GM18508 (cell line): ENCODE measurements at regions not wholly inside any gene's neighbourhood (a gene's known extent, or its start where the extent isn't known, plus 50 kb on each side); places are given as distances from the start of the nearest gene placed in this dataset.

Experiments
- ATAC-seq: cut with Tn5 transposase; IDR thresholded peaks from one replicate; pipeline ENCODE4 v1.9.1; 2021; ENCODE audit warnings: moderate number of reproducible peaks; ENCODE audit not compliant: insufficient read depth, unreplicated experiment

GRCh38 chr2:104650405-104650996 is 203.4 kb upstream of the POU3F3 start:
- no peak for ATAC-seq

GRCh38 chr2:104654811-104655210 is 199.1 kb upstream of the POU3F3 start:
- no peak for ATAC-seq

DNA sequence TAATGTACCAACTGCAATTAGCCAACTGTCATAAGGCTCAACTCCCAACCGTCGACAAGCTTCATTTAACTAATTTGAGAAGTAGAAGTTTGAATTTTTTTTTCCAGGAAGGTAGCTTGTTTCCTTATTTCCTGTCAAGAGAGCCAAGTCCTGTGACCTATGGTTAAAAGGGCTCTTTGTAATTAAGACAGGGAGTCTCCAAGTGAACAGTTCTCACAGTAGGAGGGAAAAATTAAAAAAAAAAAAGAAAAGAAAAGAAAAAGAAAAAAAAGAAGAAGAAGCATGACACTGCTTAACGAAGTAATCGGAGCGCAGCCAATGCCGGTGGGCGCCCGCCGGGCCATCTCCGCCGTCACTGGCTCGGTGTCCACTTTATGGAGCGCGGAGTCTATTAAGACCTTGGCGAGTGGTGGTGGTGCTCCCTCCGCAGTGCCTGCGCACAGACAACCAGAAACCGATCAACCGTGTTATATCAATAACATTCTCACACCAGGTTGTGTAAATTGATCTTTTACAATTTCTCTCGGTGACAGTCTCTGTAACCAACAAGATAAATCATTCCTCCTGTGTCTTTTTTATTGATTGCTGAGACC is 197.2 kb upstream of the POU3F3 start:
- ATAC-seq = no peak

DNA sequence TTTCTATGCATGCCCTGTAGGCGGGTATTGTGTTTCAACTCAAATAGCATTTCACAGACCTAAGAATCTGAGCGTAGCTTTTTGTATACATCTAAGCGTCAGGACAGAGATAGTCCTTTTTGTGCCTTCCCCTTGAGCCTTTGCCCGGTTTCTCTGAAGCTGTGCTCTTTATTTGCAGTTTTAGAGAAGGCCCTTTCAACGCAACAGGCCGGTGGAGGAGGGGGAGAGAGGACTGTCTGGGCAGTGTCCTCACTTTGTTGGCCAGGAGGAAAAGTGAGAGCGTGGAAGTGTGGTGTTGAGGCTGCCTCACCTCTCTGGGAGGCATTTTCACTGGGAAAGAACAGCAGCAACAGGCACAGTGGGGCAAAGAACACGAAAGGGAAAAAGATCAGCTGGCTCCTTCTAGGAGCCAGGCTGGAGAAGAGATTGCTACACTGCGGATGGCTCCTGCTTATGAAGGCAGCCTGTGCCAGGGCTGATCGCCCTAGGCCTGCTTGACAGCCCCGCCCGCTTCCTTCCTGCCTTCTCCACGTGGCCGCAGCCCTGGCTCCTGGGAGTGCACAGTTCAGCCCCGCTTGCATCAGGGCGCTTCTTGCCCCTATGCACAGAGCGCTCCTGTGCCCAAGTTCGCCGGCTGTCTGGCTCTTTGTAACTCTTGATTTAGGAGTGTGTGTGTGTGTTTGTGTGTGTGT is 195.6 kb upstream of the POU3F3 start:
- no peak for ATAC-seq

DNA sequence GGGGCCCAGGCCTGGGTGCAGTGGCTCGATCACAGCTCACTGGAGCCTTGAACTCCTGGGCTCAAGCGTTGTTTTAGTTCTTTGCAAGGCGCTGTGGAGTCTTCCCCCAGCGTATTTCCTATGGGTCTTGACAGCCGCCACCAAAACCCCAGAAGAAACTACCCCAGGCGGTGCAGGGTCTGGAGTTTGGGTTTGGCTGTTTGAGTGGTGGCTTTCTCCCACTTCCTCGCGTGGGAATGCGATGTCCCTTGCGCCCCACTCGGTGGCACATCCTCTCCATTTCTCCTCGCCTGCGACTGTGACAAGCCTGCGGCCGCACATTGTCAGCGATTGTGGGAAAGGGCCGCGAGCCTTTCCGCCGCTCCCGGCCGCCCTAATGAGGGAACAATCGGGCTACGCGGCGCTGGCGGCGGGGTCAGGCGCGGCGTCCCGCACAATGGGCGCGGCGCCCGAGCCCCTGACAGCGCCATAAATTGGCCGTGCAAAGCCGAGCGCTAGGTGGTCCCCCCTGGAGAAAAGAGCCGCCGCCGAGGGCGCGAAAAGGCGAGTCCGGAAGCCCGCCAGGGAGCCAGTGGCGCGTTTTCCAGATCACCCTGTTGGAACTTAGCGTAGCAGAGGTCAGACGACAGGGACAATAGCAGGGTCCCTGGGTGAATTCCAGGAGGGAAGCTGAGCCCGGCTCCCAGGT is 194.9 kb upstream of the POU3F3 start:
- no peak for ATAC-seq

DNA sequence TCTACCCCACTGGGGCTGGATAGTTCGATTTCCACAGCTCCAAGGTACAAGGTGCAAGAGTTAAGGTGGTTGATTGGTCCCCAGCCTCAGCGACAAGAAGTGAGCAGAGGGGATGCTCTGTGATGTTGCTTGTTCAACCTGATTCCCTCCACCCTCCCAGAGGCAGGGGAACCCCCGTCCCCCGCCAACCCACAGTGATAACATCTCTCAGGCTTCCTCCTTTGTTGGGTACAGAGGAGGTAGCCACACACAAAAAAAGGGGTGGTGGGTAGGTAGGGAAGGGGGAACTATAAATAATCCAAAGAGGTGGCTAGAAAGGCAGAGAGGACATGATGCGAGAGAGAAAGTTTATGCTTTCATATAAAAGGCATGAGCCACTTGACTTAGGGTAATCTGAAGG is 192.9 kb upstream of the POU3F3 start:
- ATAC-seq = no peak

DNA sequence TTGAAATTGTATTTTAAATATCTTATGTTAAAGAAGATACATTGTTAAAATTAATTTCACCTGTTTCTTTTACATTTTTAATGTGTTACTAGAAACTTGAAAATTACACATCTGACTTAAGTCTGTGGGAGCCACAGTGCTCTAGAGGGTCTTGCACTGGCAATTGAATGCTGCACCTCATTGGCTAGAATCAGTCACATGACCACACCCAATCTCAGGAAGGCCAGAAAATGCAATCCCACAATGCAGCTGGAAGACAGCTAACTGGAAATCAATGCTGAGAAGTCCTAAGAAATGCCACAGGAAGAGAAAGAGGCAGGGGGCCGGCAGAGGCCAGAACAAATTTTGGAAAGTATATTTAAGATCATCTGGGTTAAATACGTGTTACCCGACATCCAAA is 189.2 kb upstream of the POU3F3 start:
- ATAC-seq = no peak

DNA sequence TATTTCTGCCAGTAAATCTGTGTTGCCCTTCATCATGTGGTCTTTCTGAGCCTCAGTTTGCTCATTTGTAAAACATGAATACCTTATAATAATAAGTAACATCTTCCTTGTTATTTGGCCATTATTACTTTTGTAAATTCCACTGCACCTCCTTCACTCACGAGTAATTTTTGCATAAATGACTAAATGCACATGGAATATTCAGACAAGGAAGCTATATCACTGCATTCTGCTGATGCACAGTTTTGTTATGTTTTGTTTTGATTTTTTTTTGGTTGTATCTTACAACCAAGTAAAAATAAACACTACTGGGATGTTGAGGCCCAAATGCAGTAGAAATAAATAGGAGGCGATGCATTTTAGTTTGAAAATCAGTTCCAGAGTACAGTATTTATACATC is 185.3 kb upstream of the POU3F3 start:
- no peak for ATAC-seq

- no peak for ATAC-seq
These were observed 180.7 kb upstream of the POU3F3 start for GRCh38 chr2:104673225-104673624.

DNA sequence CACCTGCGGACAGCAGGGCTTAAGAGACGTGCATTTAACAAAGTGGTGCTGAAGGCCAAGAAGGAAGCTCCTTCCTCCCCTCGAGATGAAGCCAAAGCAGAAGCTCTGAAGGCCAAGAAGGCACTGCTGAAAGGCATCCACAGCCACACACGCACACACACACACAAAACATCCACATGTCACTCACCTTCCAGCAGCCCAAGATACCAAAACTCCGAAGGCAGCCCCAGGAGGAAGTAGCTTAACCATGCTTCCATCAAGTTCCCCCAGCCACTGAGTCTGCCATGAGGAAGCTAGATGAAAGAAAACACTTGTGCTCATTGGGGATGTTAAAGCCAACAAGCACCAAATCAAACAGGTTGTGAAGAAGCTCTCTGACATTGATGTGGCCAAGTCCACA is 175.7 kb upstream of the POU3F3 start:
- no peak for ATAC-seq

- ATAC-seq = no peak
These were observed 168.3 kb upstream of the POU3F3 start for GRCh38 chr2:104685591-104685990.

GRCh38 chr2:104687147-104687546 is 166.8 kb upstream of the POU3F3 start:
- ATAC-seq = no peak

DNA sequence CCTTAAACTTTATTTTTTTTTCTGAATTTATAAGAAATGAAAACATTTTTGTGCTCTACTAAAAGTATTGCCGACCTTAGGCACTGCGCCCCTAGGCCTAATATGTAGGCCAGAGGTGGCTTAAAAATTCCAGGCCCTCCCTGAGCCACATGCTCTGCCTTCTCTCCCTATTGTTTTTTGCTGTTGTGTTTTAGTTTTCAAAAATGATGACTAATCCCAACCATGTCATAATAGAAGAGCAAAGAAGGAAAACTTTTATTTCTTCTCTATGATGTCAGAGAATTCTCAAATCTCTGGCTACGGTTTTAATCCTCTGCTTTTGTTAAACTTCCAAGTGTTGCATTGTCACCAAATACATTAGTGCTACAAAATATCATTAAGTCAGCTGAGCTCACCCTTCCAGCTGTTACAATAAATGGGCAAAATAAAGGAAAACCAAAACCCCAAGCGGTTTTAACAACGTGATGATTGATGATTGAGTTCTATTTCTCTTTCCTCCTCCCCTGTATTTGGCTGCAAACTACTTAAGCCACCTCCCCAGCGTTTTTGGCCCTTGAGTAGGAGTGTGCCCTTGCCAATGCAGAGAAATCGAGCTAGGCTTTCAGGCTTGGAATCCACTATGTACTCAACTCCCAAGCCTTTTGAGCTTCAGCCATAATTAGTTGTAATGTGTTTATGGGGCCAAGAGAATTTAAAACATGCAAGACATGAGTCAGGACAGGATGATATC is 163.5 kb upstream of the POU3F3 start:
- no peak for ATAC-seq

GRCh38 chr2:104698276-104698675 is 155.6 kb upstream of the POU3F3 start:
- no peak for ATAC-seq

GRCh38 chr2:104701411-104701911 is 152.5 kb upstream of the POU3F3 start:
- no peak for ATAC-seq

DNA sequence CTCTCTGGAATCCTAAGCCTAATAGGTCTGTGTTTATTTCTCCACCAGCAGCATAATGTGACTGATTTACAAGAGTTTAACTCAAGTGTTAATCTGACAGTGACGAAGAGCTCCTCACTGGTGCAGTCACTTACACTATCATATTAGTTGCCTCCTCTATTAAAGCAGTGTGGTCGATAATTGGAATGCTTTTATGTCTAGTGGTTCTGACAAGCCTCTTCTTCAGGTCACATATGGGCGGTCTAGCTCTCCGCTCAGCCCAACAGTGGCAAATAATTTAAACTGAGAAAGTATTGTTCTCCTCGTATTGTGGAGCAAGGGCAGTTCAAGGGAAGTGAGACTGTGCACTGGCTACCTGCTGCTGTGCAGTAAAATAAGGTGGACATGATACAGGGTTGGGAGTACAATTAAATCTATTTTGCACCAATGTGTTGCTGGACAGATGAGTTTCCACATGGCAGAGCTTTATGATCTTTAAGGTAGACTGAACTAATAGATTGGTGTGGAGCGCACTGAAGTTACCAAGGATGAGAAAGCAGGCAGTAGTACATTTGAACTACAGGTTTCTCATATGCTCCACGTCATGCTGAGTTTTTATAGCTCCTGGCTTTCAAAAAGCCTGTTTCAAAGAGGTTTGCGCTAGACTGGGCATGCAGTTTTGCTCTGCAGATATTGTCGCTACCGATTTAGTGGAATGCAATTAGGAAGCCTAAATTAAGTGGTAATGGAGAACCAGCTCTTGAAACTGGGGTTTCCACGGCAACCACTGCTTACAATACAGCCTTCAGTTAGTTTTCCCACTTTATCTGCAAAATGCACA is 151.7 kb upstream of the POU3F3 start:
- no peak for ATAC-seq

- no peak for ATAC-seq
These were observed 150.2 kb upstream of the POU3F3 start for GRCh38 chr2:104703669-104704068.

GRCh38 chr2:104704496-104705245 is 149.2 kb upstream of the POU3F3 start:
- ATAC-seq = no peak

- no peak for ATAC-seq
These were observed 146.9 kb upstream of the POU3F3 start for GRCh38 chr2:104707056-104707455.
